ENCODE measurements at regions not wholly inside any gene's neighbourhood (a gene's known extent, or its start where the extent isn't known, plus 50 kb on each side); places are given as distances from the start of the nearest gene placed in this dataset.

- no peak overlapping the region for H3K4me2 ChIP-seq
- Mint-ChIP-seq H3K4me3 (no peak overlapping the region), H3K27ac (no peak overlapping the region), H3K27me3 (ENCODE audit: insufficient read depth, low read depth, poor library complexity) (no peaks in the 10 kb centered on the region), H3K36me3 (ENCODE audit: low read depth) (no peaks in the 10 kb centered on the region), H3K4me1 (no peaks in the 10 kb centered on the region), H3K9me3 (no peaks in the 10 kb centered on the region; the same call in 2 of the 3 replicates)
- H3K9me2 ChIP-seq (ENCODE audit: insufficient read depth) = no peaks in the 10 kb centered on the region
- H3K79me2 ChIP-seq (replicated peaks; ENCODE audit: insufficient read depth) = no peaks in the 10 kb centered on the region
- no peak overlapping the region for H3K4me3 ChIP-seq
- no peaks in the 10 kb centered on the region for H3F3A ChIP-seq (replicated peaks; ENCODE audit: low read depth)
- DNase-seq (ENCODE audit: low spot score) (no peak), ATAC-seq (no peak)
- no peak overlapping the region for H3K27ac ChIP-seq (ENCODE audit: low read depth)
- no peaks in the 10 kb centered on the region for H3K36me3 ChIP-seq (ENCODE audit: insufficient read depth)
- H3K4me1 ChIP-seq (ENCODE audit: insufficient read depth) = no peaks in the 10 kb centered on the region
- H3K27me3 ChIP-seq (ENCODE audit: insufficient read depth) = no peaks in the 10 kb centered on the region
- H2AFZ ChIP-seq = no peak overlapping the region
- TF ChIP-seq, protein P1, sequence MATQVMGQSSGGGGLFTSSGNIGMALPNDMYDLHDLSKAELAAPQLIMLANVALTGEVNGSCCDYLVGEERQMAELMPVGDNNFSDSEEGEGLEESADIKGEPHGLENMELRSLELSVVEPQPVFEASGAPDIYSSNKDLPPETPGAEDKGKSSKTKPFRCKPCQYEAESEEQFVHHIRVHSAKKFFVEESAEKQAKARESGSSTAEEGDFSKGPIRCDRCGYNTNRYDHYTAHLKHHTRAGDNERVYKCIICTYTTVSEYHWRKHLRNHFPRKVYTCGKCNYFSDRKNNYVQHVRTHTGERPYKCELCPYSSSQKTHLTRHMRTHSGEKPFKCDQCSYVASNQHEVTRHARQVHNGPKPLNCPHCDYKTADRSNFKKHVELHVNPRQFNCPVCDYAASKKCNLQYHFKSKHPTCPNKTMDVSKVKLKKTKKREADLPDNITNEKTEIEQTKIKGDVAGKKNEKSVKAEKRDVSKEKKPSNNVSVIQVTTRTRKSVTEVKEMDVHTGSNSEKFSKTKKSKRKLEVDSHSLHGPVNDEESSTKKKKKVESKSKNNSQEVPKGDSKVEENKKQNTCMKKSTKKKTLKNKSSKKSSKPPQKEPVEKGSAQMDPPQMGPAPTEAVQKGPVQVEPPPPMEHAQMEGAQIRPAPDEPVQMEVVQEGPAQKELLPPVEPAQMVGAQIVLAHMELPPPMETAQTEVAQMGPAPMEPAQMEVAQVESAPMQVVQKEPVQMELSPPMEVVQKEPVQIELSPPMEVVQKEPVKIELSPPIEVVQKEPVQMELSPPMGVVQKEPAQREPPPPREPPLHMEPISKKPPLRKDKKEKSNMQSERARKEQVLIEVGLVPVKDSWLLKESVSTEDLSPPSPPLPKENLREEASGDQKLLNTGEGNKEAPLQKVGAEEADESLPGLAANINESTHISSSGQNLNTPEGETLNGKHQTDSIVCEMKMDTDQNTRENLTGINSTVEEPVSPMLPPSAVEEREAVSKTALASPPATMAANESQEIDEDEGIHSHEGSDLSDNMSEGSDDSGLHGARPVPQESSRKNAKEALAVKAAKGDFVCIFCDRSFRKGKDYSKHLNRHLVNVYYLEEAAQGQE (IDR thresholded peaks at IDR 0.05; ENCODE audit: unreplicated experiment) = no peak
- no peak for TF ChIP-seq POLR2AphosphoS5 (IDR thresholded peaks at IDR 0.05; ENCODE audit: low read depth)
- no peak for TF ChIP-seq ZNF114 (CRISPR knock-in tag; IDR thresholded peaks at IDR 0.05)
- no peak for TF ChIP-seq CTCF (conservative IDR thresholded peaks at IDR 0.05; ENCODE audit: low read depth in 2 of 2)
- TF ChIP-seq STAT1 (IDR thresholded peaks at IDR 0.05; ENCODE audit: unreplicated experiment) = no peak
- TF ChIP-seq ZNF462 (CRISPR knock-in tag; IDR thresholded peaks at IDR 0.05) = no peak
- no peak for TF ChIP-seq ETS1 (IDR thresholded peaks at IDR 0.05)
- TF ChIP-seq JUNB (IDR thresholded peaks at IDR 0.05; ENCODE audit: unreplicated experiment) = no peak
- TF ChIP-seq NANOG (IDR thresholded peaks at IDR 0.05; ENCODE audit: borderline replicate concordance) = no peak
- TF ChIP-seq ZNF331 (CRISPR knock-in tag; IDR thresholded peaks at IDR 0.05; ENCODE audit: low read depth) = no peak
- TF ChIP-seq EZH2phosphoT487 (IDR thresholded peaks at IDR 0.05; ENCODE audit: unreplicated experiment) = no peak
- H4K20me1 ChIP-seq (replicated peaks; ENCODE audit: insufficient read depth) = no peaks in the 10 kb centered on the region
Measured at GRCh38 chr1:73587080-73587479, 610.9 kb downstream of the LRRIQ3 start.

Data from GM23338 (cell line).